Mucosa of rectum (tissue), 2 donors: ENCODE measurements at regions not wholly inside any gene's neighbourhood (a gene's known extent, or its start where the extent isn't known, plus 50 kb on each side); places are given as distances from the start of the nearest gene placed in this dataset.
"Not testable (repeated sequence)": the region's sequence is repeated elsewhere in the genome, so short reads cannot be mapped to it uniquely, and the experiment has no call there.

ENCODE experiments used
- H3K27ac ChIP-seq, 2 donors: one replicate each; pipeline ENCODE4 v1.7.0; 2013; ENCODE audit warnings: inconsistent platforms in 2 of 2, low read depth in 2 of 2, low read length in 2 of 2
- H3K27me3 ChIP-seq, 2 donors: one replicate each; pipeline ENCODE4 v1.7.0; 2013; ENCODE audit warnings: low read length in 2 of 2; ENCODE audit not compliant: control insufficient read depth in 2 of 2, insufficient read depth in 2 of 2
- H3K36me3 ChIP-seq, 2 donors: one replicate each; pipeline ENCODE4 v1.7.0; 2013; ENCODE audit warnings: low read length in 2 of 2; ENCODE audit not compliant: control insufficient read depth in 2 of 2, insufficient read depth in 2 of 2
- H3K4me1 ChIP-seq, 2 donors: one replicate each; pipeline ENCODE4 v1.7.0; 2013; ENCODE audit warnings: low read length in 2 of 2, mild to moderate bottlenecking in 1 of 2; ENCODE audit not compliant: control insufficient read depth in 2 of 2, insufficient read depth in 2 of 2
- H3K4me3 ChIP-seq, 2 donors: one replicate each; pipeline ENCODE4 v1.7.0; 2013; ENCODE audit warnings: low read length in 2 of 2
- H3K9ac ChIP-seq, 2 donors: one replicate each; pipeline ENCODE4 v1.7.0; 2013; ENCODE audit warnings: low read length in 2 of 2, low read depth in 1 of 2, mild to moderate bottlenecking in 1 of 2
- H3K9me3 ChIP-seq, 2 donors: one replicate each; pipeline ENCODE4 v1.7.0; 2013; ENCODE audit warnings: low read length in 2 of 2; ENCODE audit not compliant: control insufficient read depth in 2 of 2
- donor health status: healthy.
- donor health status: Normal muscosa, but diverticular disease.

DNA sequence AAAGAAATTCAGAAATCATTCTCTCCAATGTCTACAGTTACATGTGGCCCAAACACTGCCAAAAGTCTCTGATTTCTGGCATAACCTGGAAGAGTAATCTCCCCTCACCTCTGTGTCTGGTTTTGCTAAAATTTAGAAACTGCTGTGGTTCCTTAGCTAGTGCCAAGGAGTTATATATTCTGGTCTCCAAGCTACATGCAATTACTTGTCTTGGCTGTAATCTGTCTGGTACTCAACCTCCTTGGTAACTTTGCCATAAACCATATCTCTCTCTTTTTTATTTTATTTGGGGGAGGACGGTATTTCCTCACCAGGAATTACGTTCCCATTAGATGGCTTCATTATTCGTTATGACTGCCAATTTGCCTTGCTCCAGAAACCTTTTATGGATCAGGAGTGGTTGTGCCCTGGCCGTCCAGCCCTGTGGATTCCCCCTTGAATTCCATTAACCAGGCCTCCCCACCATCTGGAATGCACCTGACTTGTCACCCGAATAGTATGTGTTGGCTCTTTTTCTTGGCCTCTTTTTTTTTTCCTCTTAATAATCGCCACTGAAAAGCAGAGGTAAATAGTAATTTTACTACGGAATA lies 400.0 kb downstream of the CD83 start:
- no peak overlapping the region for H3K9ac ChIP-seq
- H3K27me3 ChIP-seq = no peaks in the 10 kb centered on the region
- H3K4me3 ChIP-seq = no peak overlapping the region
- no peak overlapping the region for H3K27ac ChIP-seq
- no peaks in the 10 kb centered on the region for H3K4me1 ChIP-seq
- no peaks in the 10 kb centered on the region for H3K36me3 ChIP-seq
- no peaks in the 10 kb centered on the region for H3K9me3 ChIP-seq

DNA sequence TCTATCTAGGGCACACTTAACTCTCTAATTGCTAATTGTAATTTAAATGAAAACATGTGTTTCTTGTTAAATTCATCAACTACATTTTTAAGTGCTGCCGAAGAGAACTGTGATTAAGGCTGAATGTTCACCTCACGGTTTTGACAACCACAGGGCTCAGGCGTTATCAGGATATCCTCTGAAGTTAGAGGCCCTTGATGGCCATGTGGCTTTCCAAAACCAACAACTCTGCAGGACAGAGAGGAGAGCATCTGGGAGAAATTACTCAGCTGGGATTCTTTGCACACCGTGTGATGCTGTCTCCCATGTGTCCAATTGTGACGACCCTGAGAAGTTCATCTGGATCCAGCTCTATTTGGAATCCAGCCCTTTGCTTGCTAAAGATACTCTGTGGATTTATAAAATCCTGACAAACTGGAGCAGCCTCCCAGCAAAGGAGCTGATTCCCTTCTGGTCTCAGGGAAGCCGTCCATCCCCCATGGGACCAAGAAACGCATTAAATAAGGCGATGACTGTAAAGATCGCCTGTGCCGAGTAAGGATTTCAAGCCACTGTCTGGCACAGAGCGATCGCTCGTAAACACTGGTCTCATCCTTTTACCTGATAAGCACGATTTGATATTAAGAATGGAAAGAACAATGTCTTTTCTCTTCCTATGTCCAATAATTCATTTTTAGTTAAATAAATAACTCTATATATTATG lies 401.1 kb downstream of the CD83 start:
- Histone ChIP-seq H3K36me3 (no peaks in the 10 kb centered on the region), H3K27me3 (no peaks in the 10 kb centered on the region), H3K27ac (no peak overlapping the region), H3K4me1 (no peaks in the 10 kb centered on the region), H3K4me3 (no peak overlapping the region), H3K9ac (no peak overlapping the region), H3K9me3 (no peaks in the 10 kb centered on the region)

DNA sequence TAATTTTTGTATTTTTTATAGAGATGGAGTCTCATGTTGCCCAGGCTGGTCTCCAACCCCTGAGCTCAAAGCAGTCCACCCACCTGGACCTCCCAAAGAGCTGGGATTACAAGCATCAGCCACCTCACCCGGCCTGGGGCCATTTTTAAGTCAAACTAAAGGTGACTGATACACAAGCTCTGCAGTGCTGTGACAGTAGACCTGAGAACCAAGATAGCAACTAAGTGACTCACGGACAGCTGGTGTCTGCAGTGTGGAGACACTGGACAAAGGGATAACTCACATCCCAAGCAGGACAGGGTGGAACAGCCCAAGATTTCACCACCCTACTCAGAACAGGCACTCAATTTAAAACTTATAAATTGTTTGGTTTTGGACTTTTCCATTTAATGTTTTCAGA lies 402.5 kb downstream of the CD83 start:
- Histone ChIP-seq H3K9me3 (no peaks in the 10 kb centered on the region), H3K4me1 (no peaks in the 10 kb centered on the region), H3K27me3 (no peaks in the 10 kb centered on the region), H3K27ac (no peak overlapping the region), H3K4me3 (no peak overlapping the region), H3K36me3 (no peaks in the 10 kb centered on the region), H3K9ac (no peak overlapping the region)

GRCh38 chr6:14520536-14520935 lies 403.0 kb downstream of the CD83 start:
- Histone ChIP-seq H3K4me1 (no peaks in the 10 kb centered on the region), H3K27ac (no peak overlapping the region), H3K4me3 (no peak overlapping the region), H3K27me3 (no peaks in the 10 kb centered on the region), H3K9me3 (no peaks in the 10 kb centered on the region), H3K9ac (no peak overlapping the region), H3K36me3 (no peaks in the 10 kb centered on the region)

DNA sequence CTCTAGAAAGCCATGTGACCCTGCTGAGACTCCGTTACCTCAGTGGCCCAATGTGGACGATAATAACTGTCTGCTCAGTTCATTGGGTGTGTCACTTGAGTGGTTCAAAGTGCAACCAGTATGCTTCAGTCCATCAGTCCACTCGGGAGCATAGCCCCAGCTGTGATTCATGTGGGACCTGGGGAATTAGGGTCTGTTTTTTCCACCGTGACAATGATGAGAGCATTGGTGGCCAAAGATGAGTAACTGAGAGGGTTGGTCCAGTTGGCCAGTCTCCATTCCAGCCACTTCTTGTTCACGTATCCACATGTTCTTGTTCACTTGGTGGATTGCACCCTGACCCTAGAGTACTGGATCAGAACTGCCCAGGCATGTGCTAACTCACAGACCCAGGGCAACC lies 403.6 kb downstream of the CD83 start:
- no peak overlapping the region for H3K9ac ChIP-seq
- no peaks in the 10 kb centered on the region for H3K4me1 ChIP-seq
- no peaks in the 10 kb centered on the region for H3K9me3 ChIP-seq
- no peaks in the 10 kb centered on the region for H3K27me3 ChIP-seq
- H3K4me3 ChIP-seq = no peak overlapping the region
- no peaks in the 10 kb centered on the region for H3K36me3 ChIP-seq
- no peak overlapping the region for H3K27ac ChIP-seq

- not testable (repeated sequence) for H3K4me1 ChIP-seq, H3K36me3 ChIP-seq, H3K4me3 ChIP-seq, H3K27ac ChIP-seq, H3K27me3 ChIP-seq, H3K9me3 ChIP-seq, H3K9ac ChIP-seq
Observed at GRCh38 chr6:14521861-14522260, 404.3 kb downstream of the CD83 start.

GRCh38 chr6:14524319-14524718 lies 406.7 kb downstream of the CD83 start:
- Histone ChIP-seq H3K9me3 (peaks cover 0 to 4% of the 10 kb centered on the region in 2 donors), H3K27ac (no peak overlapping the region), H3K4me3 (no peak overlapping the region), H3K36me3 (no peaks in the 10 kb centered on the region), H3K27me3 (no peaks in the 10 kb centered on the region), H3K9ac (no peak overlapping the region), H3K4me1 (no peaks in the 10 kb centered on the region)

DNA sequence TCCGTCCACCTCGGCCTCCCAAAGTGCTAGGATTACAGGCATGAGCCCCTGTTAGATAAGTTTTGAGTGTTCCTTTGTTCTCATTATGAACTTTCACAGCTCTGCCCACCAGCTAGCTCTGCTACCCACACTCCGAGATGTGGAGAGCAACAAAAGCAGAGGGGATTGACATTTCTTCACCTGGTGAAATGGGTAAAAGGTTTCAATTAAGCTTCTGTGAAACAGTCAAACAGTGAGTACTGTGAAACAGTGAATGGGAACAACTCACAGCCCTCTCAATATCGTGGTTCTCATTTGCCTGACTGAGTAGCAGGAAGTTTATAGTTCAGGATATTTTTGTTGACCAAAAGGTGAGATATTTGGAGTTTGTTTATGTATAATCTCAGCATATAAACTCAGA lies 412.8 kb downstream of the CD83 start:
- no peak overlapping the region for H3K27ac ChIP-seq
- H3K4me3 ChIP-seq = no peak overlapping the region
- H3K4me1 ChIP-seq = peaks cover 0 to 3% of the 10 kb centered on the region in 2 donors
- no peak overlapping the region for H3K9ac ChIP-seq
- H3K36me3 ChIP-seq = no peaks in the 10 kb centered on the region
- no peaks in the 10 kb centered on the region for H3K27me3 ChIP-seq
- H3K9me3 ChIP-seq = peaks cover 0 to 4% of the 10 kb centered on the region in 2 donors

DNA sequence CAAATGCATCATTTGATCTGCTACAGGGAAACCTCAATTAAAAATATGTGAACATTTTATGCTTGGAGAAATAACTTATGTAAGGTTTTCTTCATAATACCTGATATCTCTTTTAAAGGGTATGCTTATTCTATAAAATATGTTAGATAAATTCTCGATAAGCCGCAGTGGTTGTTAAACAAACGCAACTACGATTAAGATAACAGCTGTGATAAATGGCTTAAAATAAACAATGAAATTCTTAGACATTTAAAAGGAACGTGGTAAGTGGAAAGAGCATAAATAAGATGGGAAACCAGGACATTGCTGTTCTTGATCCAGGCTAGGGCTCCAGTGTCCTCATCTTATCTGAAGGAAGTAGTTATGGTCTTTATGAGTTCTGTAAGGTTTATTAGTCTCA lies 415.9 kb downstream of the CD83 start:
- no peaks in the 10 kb centered on the region for H3K9me3 ChIP-seq
- peaks cover 0 to 3% of the 10 kb centered on the region in 2 donors for H3K4me1 ChIP-seq
- H3K36me3 ChIP-seq = no peaks in the 10 kb centered on the region
- no peak overlapping the region for H3K27ac ChIP-seq
- no peaks in the 10 kb centered on the region for H3K27me3 ChIP-seq
- H3K4me3 ChIP-seq = no peak overlapping the region
- H3K9ac ChIP-seq = no peak overlapping the region

- Histone ChIP-seq H3K4me1 (peaks cover 0 to 3% of the 10 kb centered on the region in 2 donors), H3K27me3 (no peaks in the 10 kb centered on the region), H3K9me3 (no peaks in the 10 kb centered on the region), H3K4me3 (no peak overlapping the region), H3K36me3 (no peaks in the 10 kb centered on the region), H3K9ac (no peak overlapping the region), H3K27ac (no peak overlapping the region)
Observed at GRCh38 chr6:14537030-14537429, 419.5 kb downstream of the CD83 start.
